OCI-LY3 (cell line): ENCODE measurements at regions not wholly inside any gene's neighbourhood (a gene's known extent, or its start where the extent isn't known, plus 50 kb on each side); places are given as distances from the start of the nearest gene placed in this dataset.

Experiments
- H2AFZ ChIP-seq: fragments of 200-600, 300-600 bp; shearing (Covaris generic); 2 replicates; pipeline ENCODE4 v1.6.0; 2014; ENCODE audit warnings: antibody characterized with exemption, low read depth, low read length
- H3K27ac ChIP-seq: fragments of 200-600, 300-600 bp; sonication (generic); 2 replicates; pipeline ENCODE4 v1.5.1; 2014; ENCODE audit warnings: mild to moderate bottlenecking, low read length, moderate library complexity, mixed read lengths
- H3K27me3 ChIP-seq: fragments of 200-600, 300-600 bp; sonication (generic); 2 replicates; pipeline ENCODE4 v1.6.1; 2014; ENCODE audit warnings: low read depth, low read length, mixed read lengths
- H3K36me3 ChIP-seq: fragments of 200-600, 300-600 bp; sonication (generic); replicated peaks from 2 replicates; pipeline ENCODE3; 2014; ENCODE audit warnings: low read depth, low read length, mixed read lengths
- H3K4me1 ChIP-seq: fragments of 300-600, 200-600 bp; sonication (generic); 2 replicates; pipeline ENCODE4 v1.6.1; 2014; ENCODE audit warnings: low read length, mixed read lengths
- H3K4me2 ChIP-seq: fragments of 200-600, 300-600 bp; sonication (generic); 2 replicates; pipeline ENCODE4 v1.6.1; 2014; ENCODE audit warnings: low read length, mixed read lengths
- H3K4me3 ChIP-seq: fragments of 300-600, 200-600 bp; sonication (generic); 2 replicates; pipeline ENCODE4 v1.5.1; 2014; ENCODE audit warnings: antibody characterized with exemption, mild to moderate bottlenecking, low read length, moderate library complexity
- H3K79me2 ChIP-seq: fragments of 300-600, 200-600 bp; shearing (Covaris generic); 2 replicates; pipeline ENCODE4 v1.6.1; 2014; ENCODE audit warnings: mild to moderate bottlenecking, low read length, mixed read lengths
- H3K9ac ChIP-seq: fragments of 300-600, 200-600 bp; shearing (Covaris generic); 2 replicates; pipeline ENCODE4 v1.6.0; 2014; ENCODE audit warnings: mild to moderate bottlenecking, low read length, moderate library complexity
- H3K9me3 ChIP-seq: fragments of 200-600, 300-600 bp; shearing (Covaris generic); 2 replicates; pipeline ENCODE4 v1.6.1; 2014; ENCODE audit warnings: low read length, mixed read lengths; ENCODE audit not compliant: insufficient read depth
- H4K20me1 ChIP-seq: fragments of 200-600, 300-600 bp; sonication (generic); 2 replicates; pipeline ENCODE4 v1.6.1; 2016; ENCODE audit warnings: low read length, mixed read lengths; ENCODE audit not compliant: insufficient read depth
- EZH2phosphoT487 ChIP-seq: fragments of 200-600 bp; shearing (Covaris generic); IDR thresholded peaks from 2 replicates; pipeline ENCODE4 v1.6.1; 2018; ENCODE audit warnings: antibody characterized with exemption, mixed run types, low read depth
- TF ChIP-seq, protein P1 (sequence below): fragments of 200-600, 300-600 bp; sonication (generic); IDR thresholded peaks from 2 replicates; pipeline ENCODE4 v1.5.1; 2014; ENCODE audit warnings: antibody characterized with exemption, low read length, low read depth

DNA sequence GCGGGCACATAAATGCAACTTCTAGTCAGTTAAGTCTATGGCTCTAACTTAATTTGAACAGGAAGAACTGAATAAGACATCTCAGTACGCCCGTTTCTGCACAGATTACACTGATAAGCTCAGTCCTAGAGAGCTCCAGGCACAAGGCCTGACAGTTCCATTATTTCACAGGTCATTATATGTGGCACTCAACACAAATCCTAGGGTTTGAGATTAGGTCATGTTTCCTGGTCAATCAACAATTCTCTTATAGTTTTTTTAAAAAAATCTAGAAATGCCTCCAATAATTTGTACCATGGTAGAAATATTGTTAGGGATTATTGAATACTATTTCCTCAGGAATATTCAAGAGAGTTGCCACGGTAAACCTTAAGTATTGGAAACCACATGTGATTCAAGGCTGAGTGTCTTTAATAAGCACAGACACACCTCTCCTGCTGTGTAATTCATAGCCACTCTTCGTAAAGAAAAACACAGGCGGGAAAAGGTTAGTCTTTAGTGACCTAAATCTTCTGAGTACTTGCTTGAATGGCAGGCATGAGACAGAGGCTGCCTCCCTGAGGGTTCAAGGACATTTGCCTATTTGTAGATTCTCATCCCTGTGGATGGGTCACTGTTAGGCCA lies 342.9 kb upstream of the ADGRL3 start:
- no peaks in the 10 kb centered on the region for H3K27me3 ChIP-seq
- no peak overlapping the region for H3K4me3 ChIP-seq
- no peaks in the 10 kb centered on the region for H4K20me1 ChIP-seq
- H3K9ac ChIP-seq: no peak overlapping the region
- no peaks in the 10 kb centered on the region for H3K36me3 ChIP-seq
- TF ChIP-seq, protein P1, sequence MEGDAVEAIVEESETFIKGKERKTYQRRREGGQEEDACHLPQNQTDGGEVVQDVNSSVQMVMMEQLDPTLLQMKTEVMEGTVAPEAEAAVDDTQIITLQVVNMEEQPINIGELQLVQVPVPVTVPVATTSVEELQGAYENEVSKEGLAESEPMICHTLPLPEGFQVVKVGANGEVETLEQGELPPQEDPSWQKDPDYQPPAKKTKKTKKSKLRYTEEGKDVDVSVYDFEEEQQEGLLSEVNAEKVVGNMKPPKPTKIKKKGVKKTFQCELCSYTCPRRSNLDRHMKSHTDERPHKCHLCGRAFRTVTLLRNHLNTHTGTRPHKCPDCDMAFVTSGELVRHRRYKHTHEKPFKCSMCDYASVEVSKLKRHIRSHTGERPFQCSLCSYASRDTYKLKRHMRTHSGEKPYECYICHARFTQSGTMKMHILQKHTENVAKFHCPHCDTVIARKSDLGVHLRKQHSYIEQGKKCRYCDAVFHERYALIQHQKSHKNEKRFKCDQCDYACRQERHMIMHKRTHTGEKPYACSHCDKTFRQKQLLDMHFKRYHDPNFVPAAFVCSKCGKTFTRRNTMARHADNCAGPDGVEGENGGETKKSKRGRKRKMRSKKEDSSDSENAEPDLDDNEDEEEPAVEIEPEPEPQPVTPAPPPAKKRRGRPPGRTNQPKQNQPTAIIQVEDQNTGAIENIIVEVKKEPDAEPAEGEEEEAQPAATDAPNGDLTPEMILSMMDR: no peak
- no peak for TF ChIP-seq EZH2phosphoT487
- H3K4me1 ChIP-seq: no peaks in the 10 kb centered on the region
- no peak overlapping the region for H3K27ac ChIP-seq
- H3K4me2 ChIP-seq: no peak overlapping the region
- H3K9me3 ChIP-seq: no peaks in the 10 kb centered on the region
- H2AFZ ChIP-seq: no peak overlapping the region
- H3K79me2 ChIP-seq: no peaks in the 10 kb centered on the region

DNA sequence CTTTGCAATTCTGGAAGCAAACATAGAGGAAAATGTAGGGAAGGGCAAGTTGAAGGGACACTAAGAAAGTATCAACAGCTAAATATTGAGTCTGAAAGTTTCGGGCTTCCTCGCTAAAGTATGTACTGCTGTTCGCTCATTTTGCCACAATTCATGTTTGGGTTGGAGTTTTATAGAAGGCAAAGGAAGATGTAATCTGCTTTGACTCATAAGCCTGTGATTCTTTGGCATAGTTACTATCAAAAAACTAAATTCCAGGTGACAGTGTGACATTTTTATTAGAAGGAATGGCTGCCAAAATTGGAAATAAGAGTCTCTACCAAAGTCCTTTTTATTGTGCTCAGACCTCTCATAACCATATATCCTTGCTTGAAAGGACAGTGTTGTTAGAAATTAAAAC lies 336.7 kb upstream of the ADGRL3 start:
- Histone ChIP-seq H3K9ac (no peak overlapping the region), H3K27ac (no peak overlapping the region)

DNA sequence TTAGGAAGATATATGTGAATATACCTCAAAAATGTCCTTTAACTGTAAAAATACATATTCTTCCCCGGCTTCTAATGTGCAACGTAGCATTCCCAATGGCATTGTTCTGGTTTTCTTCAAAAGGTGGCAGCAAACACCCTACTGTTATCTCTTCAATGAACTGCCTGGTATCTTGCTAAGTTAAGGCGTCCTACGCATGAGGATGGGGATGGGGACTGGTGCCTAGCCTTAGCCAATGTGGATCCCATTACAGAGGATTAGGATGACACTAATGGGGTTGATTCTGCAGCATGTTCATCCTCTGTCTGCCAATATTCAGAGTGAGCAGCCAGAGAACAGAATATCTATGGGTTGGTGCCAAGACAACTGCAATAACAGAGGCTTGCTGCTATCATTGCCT lies 334.9 kb upstream of the ADGRL3 start:
- Histone ChIP-seq H3K27ac (no peak overlapping the region), H3K36me3 (no peaks in the 10 kb centered on the region), H3K27me3 (no peaks in the 10 kb centered on the region), H3K79me2 (no peaks in the 10 kb centered on the region), H3K4me1 (peaks cover 8% of the 10 kb centered on the region; the same call in 1 of the 2 replicates), H3K4me2 (no peak overlapping the region), H3K9ac (no peak overlapping the region), H2AFZ (no peak overlapping the region), H4K20me1 (no peaks in the 10 kb centered on the region), H3K4me3 (no peak overlapping the region), H3K9me3 (no peaks in the 10 kb centered on the region)
- no peak for TF ChIP-seq EZH2phosphoT487
- TF ChIP-seq, protein P1: peak; percentile 14

More for the DNA sequence above, 336.7 kb upstream of the ADGRL3 start:
- H3K4me2 ChIP-seq: no peak overlapping the region
- no peak overlapping the region for H2AFZ ChIP-seq
- peaks cover 7% of the 10 kb centered on the region; the same call in 1 of the 2 replicates for H3K4me1 ChIP-seq
- no peaks in the 10 kb centered on the region for H3K9me3 ChIP-seq
- H3K4me3 ChIP-seq: no peak overlapping the region
- H4K20me1 ChIP-seq: no peaks in the 10 kb centered on the region
- no peaks in the 10 kb centered on the region for H3K27me3 ChIP-seq
- no peaks in the 10 kb centered on the region for H3K79me2 ChIP-seq
- H3K36me3 ChIP-seq: no peaks in the 10 kb centered on the region
- no peak for TF ChIP-seq EZH2phosphoT487
- TF ChIP-seq, protein P1: no peak

DNA sequence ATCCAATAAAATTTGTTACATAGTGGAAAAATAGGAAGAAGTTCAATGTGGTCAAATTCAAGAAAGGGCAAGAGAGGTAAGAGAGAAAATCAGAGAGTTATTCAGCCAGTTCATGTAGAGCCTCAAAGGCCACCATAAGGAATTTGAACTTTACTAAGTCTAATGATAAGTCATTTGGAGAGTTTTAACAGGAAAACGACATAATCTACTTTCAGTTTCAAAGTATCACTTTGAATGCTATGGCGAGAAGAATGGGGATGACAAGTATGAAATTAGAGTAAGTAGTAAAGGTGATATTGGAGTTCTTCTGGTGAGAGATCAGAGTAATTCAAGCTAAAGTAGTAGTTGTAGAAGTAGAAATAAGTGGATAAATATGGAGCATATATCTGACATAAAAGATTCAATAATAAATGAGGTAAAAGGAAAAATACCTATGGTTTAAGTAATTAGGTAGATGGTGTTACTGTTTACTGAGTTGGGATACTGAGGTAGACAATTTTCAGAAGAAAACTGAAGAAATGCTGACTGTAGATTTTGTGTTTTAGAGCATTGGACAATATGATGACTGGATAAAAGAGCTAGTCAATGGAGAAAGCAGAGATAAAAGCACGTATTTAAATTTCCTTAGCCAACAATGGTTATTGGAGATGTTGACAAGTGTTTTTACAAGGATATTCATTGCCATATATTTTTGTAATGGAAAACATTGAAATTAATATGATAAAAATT lies 331.7 kb upstream of the ADGRL3 start:
- H3K4me2 ChIP-seq: peak overlapping the region; percentile 44
- no peaks in the 10 kb centered on the region for H3K36me3 ChIP-seq
- H3K9ac ChIP-seq: no peak overlapping the region
- no peaks in the 10 kb centered on the region for H3K79me2 ChIP-seq
- H3K9me3 ChIP-seq: no peaks in the 10 kb centered on the region
- H3K27ac ChIP-seq: no peak overlapping the region
- no peak for TF ChIP-seq EZH2phosphoT487
- TF ChIP-seq, protein P1: no peak
- H2AFZ ChIP-seq: no peak overlapping the region
- no peaks in the 10 kb centered on the region for H3K27me3 ChIP-seq
- peak overlapping the region; percentile 20 for H3K4me3 ChIP-seq
- H3K4me1 ChIP-seq: peaks cover 8% of the 10 kb centered on the region; the same call in 1 of the 2 replicates
- no peaks in the 10 kb centered on the region for H4K20me1 ChIP-seq
